Kidney (tissue), 13 donors: ENCODE measurements at regions not wholly inside any gene's neighbourhood (a gene's known extent, or its start where the extent isn't known, plus 50 kb on each side); places are given as distances from the start of the nearest gene placed in this dataset.

ENCODE experiments used
- DNase-seq, 5 donors: peaks; one replicate each; pipeline ENCODE4 v3.0.0-alpha.2; 2013 to 2020
- FAIRE-seq: peaks from 2 replicates; lab custom pipeline; 2012; peaks lifted over from hg19 to GRCh38; lab: Jason Lieb, UNC
- H3K27ac ChIP-seq, 2 donors: one replicate each; pipeline ENCODE4 v1.7.0; 2013; ENCODE audit warnings: low read depth in 2 of 2, low read length in 2 of 2, inconsistent platforms in 1 of 2
- H3K27me3 ChIP-seq: one replicate; pipeline ENCODE4 v1.7.1; 2013; ENCODE audit warnings: low read length, inconsistent platforms; ENCODE audit not compliant: control insufficient read depth, insufficient read depth
- H3K36me3 ChIP-seq, 3 donors: one replicate each; pipeline versions ENCODE4 v1.7.0 to v1.7.1; 2013; ENCODE audit warnings: low read length in 3 of 3, control low read depth in 1 of 3, inconsistent platforms in 1 of 3; ENCODE audit not compliant: insufficient read depth in 3 of 3, control insufficient read depth in 2 of 3
- H3K4me1 ChIP-seq, 3 donors: one replicate each; pipeline versions ENCODE4 v1.7.0 to v1.7.1; 2013; ENCODE audit warnings: low read length in 3 of 3, inconsistent platforms in 1 of 3, low read depth in 1 of 3; ENCODE audit not compliant: control insufficient read depth in 2 of 3, insufficient read depth in 2 of 3
- H3K4me3 ChIP-seq, 3 donors: one replicate each; pipeline versions ENCODE4 v1.7.0 to v1.8.1; 2013; ENCODE audit warnings: low read length in 3 of 3, control low read depth in 1 of 3, inconsistent platforms in 1 of 3
- H3K9ac ChIP-seq, 3 donors: one replicate each; pipeline versions ENCODE4 v1.7.0 to v1.7.1; 2013; ENCODE audit warnings: low read length in 3 of 3, control low read depth in 1 of 3, inconsistent platforms in 1 of 3
- H3K9me3 ChIP-seq, 3 donors: one replicate each; pipeline versions ENCODE4 v1.7.0 to v1.7.1; 2013; ENCODE audit warnings: low read length in 3 of 3, control low read depth in 1 of 3, inconsistent platforms in 1 of 3; ENCODE audit not compliant: control insufficient read depth in 2 of 3, insufficient read depth in 1 of 3
- CTCF ChIP-seq: IDR thresholded peaks from 3 replicates; pipeline ENCODE4 v1.5.1; 2012; ENCODE audit warnings: mild to moderate bottlenecking, moderate library complexity, borderline replicate concordance; ENCODE audit not compliant: insufficient read depth; ENCODE audit errors: extremely low read depth
- intact Hi-C: fragments of 100-400 bp; cut with DNase I; formaldehyde crosslinking; loops from one replicate; pipeline ENCODE4 v1.11.1; 2022
- donor health status: control.
- donor health status: control.
- donor health status: control.
- donor health status: control.
- donor health status: control.
- donor health status: DM: yes; HTN: yes; CAD: no.
- donor health status: Normal renal cell carcinoma (clear cell type).

- H3K9me3 ChIP-seq = no peaks in the 10 kb centered on the region
- no peak for TF ChIP-seq CTCF
- intact Hi-C loops = no loop called here
- H3K27ac ChIP-seq = no peak overlapping the region
- H3K27me3 ChIP-seq = no peaks in the 10 kb centered on the region
- DNase-seq (no peak), FAIRE-seq (no peak)
- H3K4me1 ChIP-seq = no peaks in the 10 kb centered on the region
- H3K9ac ChIP-seq = no peak overlapping the region
- no peaks in the 10 kb centered on the region for H3K36me3 ChIP-seq
- no peak overlapping the region for H3K4me3 ChIP-seq
Measured at GRCh38 chr18:32877371-32877770, 104.5 kb upstream of the KLHL14 start.

- H3K9me3 ChIP-seq = no peaks in the 10 kb centered on the region
- H3K27ac ChIP-seq = no peak overlapping the region
- DNase-seq = no peak
- FAIRE-seq = no peak
- no peak for TF ChIP-seq CTCF
- H3K9ac ChIP-seq = no peak overlapping the region
- intact Hi-C loops = no loop called here
- H3K4me1 ChIP-seq = no peaks in the 10 kb centered on the region
- no peaks in the 10 kb centered on the region for H3K27me3 ChIP-seq
- no peak overlapping the region for H3K4me3 ChIP-seq
- H3K36me3 ChIP-seq = no peaks in the 10 kb centered on the region
Measured at GRCh38 chr18:32875625-32876024, 102.8 kb upstream of the KLHL14 start.

GRCh38 chr18:32871786-32872185 lies 99.0 kb upstream of the KLHL14 start:
- no peak overlapping the region for H3K9ac ChIP-seq
- no peaks in the 10 kb centered on the region for H3K9me3 ChIP-seq
- H3K4me1 ChIP-seq = peaks cover 0 to 4% (median 0%) of the 10 kb centered on the region in 3 donors
- no peak for FAIRE-seq
- no peak overlapping the region for H3K4me3 ChIP-seq
- no peaks in the 10 kb centered on the region for H3K27me3 ChIP-seq
- H3K36me3 ChIP-seq = no peaks in the 10 kb centered on the region
- no peak overlapping the region for H3K27ac ChIP-seq
- intact Hi-C loops = no loop called here
- no peak for DNase-seq
- TF ChIP-seq CTCF = no peak

- intact Hi-C loops = no loop called here
- DNase-seq (no peak), FAIRE-seq (no peak)
- peaks cover 0 to 4% (median 0%) of the 10 kb centered on the region in 3 donors for H3K4me1 ChIP-seq
- no peaks in the 10 kb centered on the region for H3K9me3 ChIP-seq
- no peaks in the 10 kb centered on the region for H3K36me3 ChIP-seq
- no peak for TF ChIP-seq CTCF
- H3K4me3 ChIP-seq = no peak overlapping the region
- no peak overlapping the region for H3K9ac ChIP-seq
- no peak overlapping the region for H3K27ac ChIP-seq
- no peaks in the 10 kb centered on the region for H3K27me3 ChIP-seq
Measured at GRCh38 chr18:32870611-32871010, 97.8 kb upstream of the KLHL14 start.
